GM23338 (cell line): ENCODE measurements at regions not wholly inside any gene's neighbourhood (a gene's known extent, or its start where the extent isn't known, plus 50 kb on each side); places are given as distances from the start of the nearest gene placed in this dataset.
A peak's percentile ranks its signal among the peaks of the same experiment; 100 is the strongest.

Experiments used
- ATAC-seq: fragments of 200-7000 bp; cut with Tn5 transposase; 3 replicates; pipeline ENCODE4 v1.9.1; 2020
- DNase-seq: peaks from one replicate; pipeline ENCODE4 v3.0.0-alpha.2; 2015; ENCODE audit warnings: low spot score
- H2AFZ ChIP-seq: fragments of 200-600 bp; sonication (generic); 2 replicates; pipeline ENCODE4 v1.8.0; 2016; ENCODE audit warnings: antibody characterized with exemption, mild to moderate bottlenecking, moderate library complexity
- H3F3A ChIP-seq: fragments of 200-600 bp; sonication (generic); replicated peaks from 2 replicates; pipeline ENCODE4 v1.8.0; 2017; ENCODE audit warnings: antibody characterized with exemption, mixed run types, low read depth
- H3K27ac ChIP-seq: fragments of 200-600 bp; sonication (generic); 2 replicates; pipeline ENCODE4 v1.6.1; 2016; ENCODE audit warnings: low read depth
- H3K27me3 ChIP-seq: fragments of 200-600 bp; sonication (generic); 2 replicates; pipeline ENCODE4 v1.8.0; 2016; ENCODE audit warnings: mild to moderate bottlenecking, mixed run types, moderate library complexity; ENCODE audit not compliant: insufficient read depth
- H3K36me3 ChIP-seq: fragments of 200-600 bp; sonication (generic); 2 replicates; pipeline ENCODE4 v1.8.0; 2016; ENCODE audit warnings: mild to moderate bottlenecking; ENCODE audit not compliant: insufficient read depth
- H3K4me1 ChIP-seq: fragments of 200-600 bp; sonication (generic); 2 replicates; pipeline ENCODE4 v1.8.0; 2016; ENCODE audit warnings: mild to moderate bottlenecking, moderate library complexity; ENCODE audit not compliant: insufficient read depth
- H3K4me2 ChIP-seq: fragments of 200-600 bp; sonication (generic); 2 replicates; pipeline ENCODE4 v1.7.1; 2017; ENCODE audit warnings: mixed run types
- H3K4me3 ChIP-seq: fragments of 200-600 bp; sonication (generic); 2 replicates; pipeline ENCODE4 v1.6.1; 2016; ENCODE audit warnings: mixed run types
- H3K79me2 ChIP-seq: fragments of 200-600 bp; sonication (generic); replicated peaks from 2 replicates; pipeline ENCODE4 v1.8.0; 2017; ENCODE audit warnings: mild to moderate bottlenecking; ENCODE audit not compliant: insufficient read depth
- H3K9me2 ChIP-seq: fragments of 200-600 bp; sonication (generic); 2 replicates; pipeline ENCODE4 v1.8.0; 2017; ENCODE audit not compliant: insufficient read depth
- H4K20me1 ChIP-seq: fragments of 200-600 bp; sonication (generic); replicated peaks from 2 replicates; pipeline ENCODE4 v1.8.0; 2017; ENCODE audit warnings: mild to moderate bottlenecking; ENCODE audit not compliant: insufficient read depth
- H3K27ac Mint-ChIP-seq: 2 replicates; pipeline ENCODE4 v1.8.0; 2020; ENCODE audit warnings: inconsistent platforms, mild to moderate bottlenecking, moderate library complexity, mixed read lengths
- H3K27me3 Mint-ChIP-seq: 3 replicates; pipeline ENCODE4 v1.8.0; 2022; ENCODE audit warnings: low read depth, mild to moderate bottlenecking, moderate library complexity, mixed read lengths, inconsistent platforms; ENCODE audit not compliant: insufficient read depth, poor library complexity
- H3K36me3 Mint-ChIP-seq: 3 replicates; pipeline ENCODE4 v1.8.0; 2021; ENCODE audit warnings: low read depth, mild to moderate bottlenecking, inconsistent platforms, moderate library complexity, mixed read lengths
- H3K4me1 Mint-ChIP-seq: 3 replicates; pipeline ENCODE4 v1.8.0; 2020; ENCODE audit warnings: mild to moderate bottlenecking, inconsistent platforms, mixed read lengths
- H3K4me3 Mint-ChIP-seq: 3 replicates; pipeline ENCODE4 v1.8.0; 2021; ENCODE audit warnings: moderate library complexity, mild to moderate bottlenecking, inconsistent platforms, mixed read lengths
- H3K9me3 Mint-ChIP-seq: 3 replicates; pipeline ENCODE4 v1.8.0; 2020; ENCODE audit warnings: moderate library complexity, mild to moderate bottlenecking, inconsistent platforms, mixed read lengths
- POLR2AphosphoS5 ChIP-seq: IDR thresholded peaks from 2 replicates; pipeline ENCODE4 v1.6.1; 2016; ENCODE audit warnings: antibody characterized with exemption, low read depth
- REST ChIP-seq: IDR thresholded peaks from one replicate; pipeline ENCODE4 v1.6.1; 2018; ENCODE audit warnings: antibody characterized with exemption; ENCODE audit not compliant: unreplicated experiment
- ZNF114 ChIP-seq: fragments of 250-450 bp; sonication (Bioruptor Pico); IDR thresholded peaks from 2 replicates; pipeline ENCODE4 v1.5.0; 2020; ENCODE audit warnings: mild to moderate bottlenecking, moderate library complexity
- ZNF462 ChIP-seq: fragments of 250-450 bp; sonication (Bioruptor Pico); IDR thresholded peaks from 2 replicates; pipeline ENCODE4 v1.5.0; 2020; ENCODE audit warnings: mild to moderate bottlenecking, moderate library complexity
- TF ChIP-seq, protein P1 (sequence below), 2 experiments: fragments of 200-600 bp in 1 of 2; sonication (generic) in 1 of 2; conservative IDR thresholded peaks; 2 replicates each; pipeline versions ENCODE4 v1.5.1 to v1.6.1; 2016 to 2017; ENCODE audit warnings: antibody characterized with exemption in 2 of 2, low read depth in 2 of 2, mild to moderate bottlenecking in 2 of 2, moderate library complexity in 1 of 2

GRCh38 chr9:2991292-2991691 is 147.4 kb upstream of the PUM3 start:
- H3F3A ChIP-seq, result no peaks in the 10 kb centered on the region
- Mint-ChIP-seq H3K4me1 (peaks cover 5% of the 10 kb centered on the region; the same call in 2 of the 3 replicates), H3K9me3 (no peaks in the 10 kb centered on the region), H3K27me3 (no peaks in the 10 kb centered on the region), H3K36me3 (no peaks in the 10 kb centered on the region), H3K4me3 (no peak overlapping the region), H3K27ac (no peak overlapping the region)
- H3K4me1 ChIP-seq, result no peaks in the 10 kb centered on the region
- no peak overlapping the region for H2AFZ ChIP-seq
- no peak for DNase-seq
- H3K79me2 ChIP-seq, result no peaks in the 10 kb centered on the region
- H3K36me3 ChIP-seq, result no peaks in the 10 kb centered on the region
- no peak overlapping the region for H3K4me2 ChIP-seq
- TF ChIP-seq REST, result no peak
- TF ChIP-seq, protein P1, sequence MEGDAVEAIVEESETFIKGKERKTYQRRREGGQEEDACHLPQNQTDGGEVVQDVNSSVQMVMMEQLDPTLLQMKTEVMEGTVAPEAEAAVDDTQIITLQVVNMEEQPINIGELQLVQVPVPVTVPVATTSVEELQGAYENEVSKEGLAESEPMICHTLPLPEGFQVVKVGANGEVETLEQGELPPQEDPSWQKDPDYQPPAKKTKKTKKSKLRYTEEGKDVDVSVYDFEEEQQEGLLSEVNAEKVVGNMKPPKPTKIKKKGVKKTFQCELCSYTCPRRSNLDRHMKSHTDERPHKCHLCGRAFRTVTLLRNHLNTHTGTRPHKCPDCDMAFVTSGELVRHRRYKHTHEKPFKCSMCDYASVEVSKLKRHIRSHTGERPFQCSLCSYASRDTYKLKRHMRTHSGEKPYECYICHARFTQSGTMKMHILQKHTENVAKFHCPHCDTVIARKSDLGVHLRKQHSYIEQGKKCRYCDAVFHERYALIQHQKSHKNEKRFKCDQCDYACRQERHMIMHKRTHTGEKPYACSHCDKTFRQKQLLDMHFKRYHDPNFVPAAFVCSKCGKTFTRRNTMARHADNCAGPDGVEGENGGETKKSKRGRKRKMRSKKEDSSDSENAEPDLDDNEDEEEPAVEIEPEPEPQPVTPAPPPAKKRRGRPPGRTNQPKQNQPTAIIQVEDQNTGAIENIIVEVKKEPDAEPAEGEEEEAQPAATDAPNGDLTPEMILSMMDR (conservative IDR thresholded peaks at IDR 0.05; ENCODE audit: low read depth in 2 of 2), result peak; percentile 50 to 57
- H3K4me3 ChIP-seq, result no peak overlapping the region
- ATAC-seq, result no peak
- H3K9me2 ChIP-seq, result no peaks in the 10 kb centered on the region
- no peak overlapping the region for H3K27ac ChIP-seq
- no peaks in the 10 kb centered on the region for H4K20me1 ChIP-seq
- H3K27me3 ChIP-seq, result no peaks in the 10 kb centered on the region

- no peak overlapping the region for H3K4me3 Mint-ChIP-seq
- Histone ChIP-seq H3K4me3 (no peak overlapping the region), H3K36me3 (no peaks in the 10 kb centered on the region), H3K79me2 (no peaks in the 10 kb centered on the region), H3K9me2 (peaks cover 11% of the 10 kb centered on the region; the same call in 1 of the 2 replicates), H3K4me1 (no peaks in the 10 kb centered on the region), H3K27me3 (no peaks in the 10 kb centered on the region), H4K20me1 (no peaks in the 10 kb centered on the region), H3K27ac (no peak overlapping the region), H2AFZ (peak overlapping the region; percentile 38; the same call in 1 of the 2 replicates), H3K4me2 (no peak overlapping the region), H3F3A (no peaks in the 10 kb centered on the region)
- no peak for DNase-seq
- H3K9me3 Mint-ChIP-seq, result no peaks in the 10 kb centered on the region
- H3K36me3 Mint-ChIP-seq, result no peaks in the 10 kb centered on the region
- ATAC-seq, result no peak
- H3K27ac Mint-ChIP-seq, result no peak overlapping the region
- no peaks in the 10 kb centered on the region for H3K4me1 Mint-ChIP-seq
- no peak for TF ChIP-seq ZNF462
- TF ChIP-seq REST, result no peak
- no peak for TF ChIP-seq POLR2AphosphoS5
- no peak for TF ChIP-seq ZNF114 (CRISPR knock-in tag)
- H3K27me3 Mint-ChIP-seq, result peaks cover 3% of the 10 kb centered on the region
Measured at GRCh38 chr9:2987679-2988078, 143.8 kb upstream of the PUM3 start.
